WTC11 (cell line): ENCODE measurements at regions not wholly inside any gene's neighbourhood (a gene's known extent, or its start where the extent isn't known, plus 50 kb on each side); places are given as distances from the start of the nearest gene placed in this dataset.
A peak's percentile ranks its signal among the peaks of the same experiment; 100 is the strongest.

ENCODE experiments used
- ATAC-seq: fragments of 200-7000 bp; cut with Tn5 transposase; 2 replicates; pipeline ENCODE4 v1.10.0; 2021; ENCODE audit warnings: mild to moderate bottlenecking, moderate library complexity
- CTCF ChIA-PET: fragments of 300-600 bp; sonication (Branson Sonifier 250); formaldehyde crosslinking; loops from one replicate; lab custom pipeline; 2021; ENCODE audit warnings: antibody characterized with exemption; lab: Charles Lee
- POLR2A ChIA-PET: fragments of 350-600 bp; sonication (Branson Sonifier 250); formaldehyde crosslinking; loops from one replicate; lab custom pipeline; 2021; ENCODE audit warnings: antibody characterized with exemption; lab: Charles Lee
- DNase-seq: peaks from one replicate; pipeline ENCODE4 v3.0.0; 2021; ENCODE audit warnings: low spot score
- H3K27ac Mint-ChIP-seq: 2 replicates; pipeline ENCODE4 v1.8.0; 2021; ENCODE audit warnings: mixed read lengths
- H3K27me3 Mint-ChIP-seq: 2 replicates; pipeline ENCODE4 v1.8.0; 2021; ENCODE audit warnings: low read depth, mild to moderate bottlenecking, moderate library complexity, mixed read lengths
- H3K36me3 Mint-ChIP-seq: 2 replicates; pipeline ENCODE4 v1.8.0; 2021; ENCODE audit warnings: mixed read lengths
- H3K4me1 Mint-ChIP-seq: 2 replicates; pipeline ENCODE4 v1.8.0; 2022; ENCODE audit warnings: mixed read lengths
- H3K4me3 Mint-ChIP-seq: 2 replicates; pipeline ENCODE4 v1.8.0; 2021; ENCODE audit warnings: mild to moderate bottlenecking, moderate library complexity, mixed read lengths
- H3K9me3 Mint-ChIP-seq: 2 replicates; pipeline ENCODE4 v1.8.0; 2021; ENCODE audit warnings: mixed read lengths
- AFF4 ChIP-seq: sonication (generic); formaldehyde crosslinking; IDR thresholded peaks from 2 replicates; pipeline ENCODE4 v1.8.1; 2023; ENCODE audit warnings: mild to moderate bottlenecking, missing genetic modification reagents, borderline replicate concordance
- ARID4B ChIP-seq: sonication (generic); formaldehyde crosslinking; IDR thresholded peaks from 2 replicates; pipeline ENCODE4 v1.8.0; 2023; ENCODE audit warnings: missing genetic modification reagents, mild to moderate bottlenecking, borderline replicate concordance
- CREB1 ChIP-seq: sonication (generic); formaldehyde crosslinking; IDR thresholded peaks from 2 replicates; pipeline ENCODE4 v1.8.0; 2023; ENCODE audit warnings: mild to moderate bottlenecking, missing genetic modification reagents
- ERG ChIP-seq: fragments of 250-450 bp; sonication (Bioruptor Pico); IDR thresholded peaks from 2 replicates; pipeline ENCODE4 v1.8.0; 2021; ENCODE audit warnings: mild to moderate bottlenecking
- GABPB1 ChIP-seq: sonication (generic); formaldehyde crosslinking; IDR thresholded peaks from 2 replicates; pipeline ENCODE4 v1.8.1; 2023; ENCODE audit warnings: mild to moderate bottlenecking, missing genetic modification reagents
- GRHL2 ChIP-seq: fragments of 250-450 bp; sonication (Bioruptor Pico); IDR thresholded peaks from 2 replicates; pipeline ENCODE4 v1.8.0; 2022; ENCODE audit warnings: mild to moderate bottlenecking, moderate library complexity; ENCODE audit not compliant: insufficient replicate concordance, severe bottlenecking
- HMGA2 ChIP-seq: fragments of 250-450 bp; sonication (Bioruptor Pico); IDR thresholded peaks from 2 replicates; pipeline ENCODE4 v1.4.0; 2021; ENCODE audit warnings: mild to moderate bottlenecking, moderate library complexity
- KAT7 ChIP-seq: sonication (generic); formaldehyde crosslinking; IDR thresholded peaks from 2 replicates; pipeline ENCODE4 v1.8.1; 2023; ENCODE audit warnings: missing genetic modification reagents, mild to moderate bottlenecking, borderline replicate concordance
- NR1H2 ChIP-seq: sonication (generic); formaldehyde crosslinking; IDR thresholded peaks from 2 replicates; pipeline ENCODE4 v1.9.0; 2021; ENCODE audit warnings: mild to moderate bottlenecking, moderate library complexity, missing genetic modification reagents
- NR2C2 ChIP-seq: sonication (generic); formaldehyde crosslinking; IDR thresholded peaks from 2 replicates; pipeline ENCODE4 v1.8.0; 2022; ENCODE audit warnings: mild to moderate bottlenecking, missing genetic modification reagents
- NR3C1 ChIP-seq: sonication (generic); formaldehyde crosslinking; conservative IDR thresholded peaks from 2 replicates; pipeline ENCODE4 v1.8.1; 2023; ENCODE audit warnings: low read depth, mild to moderate bottlenecking, missing genetic modification reagents
- OVOL2 ChIP-seq: fragments of 250-450 bp; sonication (Bioruptor Pico); IDR thresholded peaks from 2 replicates; pipeline ENCODE4 v1.9.0; 2021; ENCODE audit warnings: mild to moderate bottlenecking, borderline replicate concordance
- SOX15 ChIP-seq: fragments of 250-450 bp; sonication (Bioruptor Pico); IDR thresholded peaks from 2 replicates; pipeline ENCODE4 v1.9.0; 2021; ENCODE audit warnings: mild to moderate bottlenecking
- TEAD4 ChIP-seq: sonication (generic); formaldehyde crosslinking; IDR thresholded peaks from 2 replicates; pipeline ENCODE4 v1.8.0; 2022; ENCODE audit warnings: mild to moderate bottlenecking, missing genetic modification reagents
- USF1 ChIP-seq: sonication (generic); formaldehyde crosslinking; IDR thresholded peaks from 2 replicates; pipeline ENCODE4 v1.8.0; 2022; ENCODE audit warnings: mild to moderate bottlenecking, missing genetic modification reagents
- ZNF317 ChIP-seq: sonication (generic); formaldehyde crosslinking; IDR thresholded peaks from 2 replicates; pipeline ENCODE4 v1.8.1; 2023; ENCODE audit warnings: low read depth, mild to moderate bottlenecking, moderate library complexity, missing genetic modification reagents, borderline replicate concordance
- ZNF396 ChIP-seq: fragments of 250-450 bp; sonication (Bioruptor Pico); IDR thresholded peaks from 2 replicates; pipeline ENCODE4 v1.8.0; 2021; ENCODE audit warnings: mild to moderate bottlenecking, moderate library complexity, borderline replicate concordance
- ZNF416 ChIP-seq: fragments of 250-450 bp; sonication (Bioruptor Pico); IDR thresholded peaks from 2 replicates; pipeline ENCODE4 v1.9.0; 2021; ENCODE audit warnings: mild to moderate bottlenecking, inconsistent platforms
- TF ChIP-seq, protein P1 (sequence below): sonication (generic); formaldehyde crosslinking; IDR thresholded peaks from 2 replicates; pipeline ENCODE4 v1.8.1; 2023; ENCODE audit warnings: mild to moderate bottlenecking, missing genetic modification reagents
- TF ChIP-seq, protein P2 (sequence below): sonication (generic); formaldehyde crosslinking; IDR thresholded peaks from 2 replicates; pipeline ENCODE4 v1.8.1; 2023; ENCODE audit warnings: mild to moderate bottlenecking, missing genetic modification reagents, moderate library complexity
- TF ChIP-seq, protein P3 (sequence below): sonication (generic); formaldehyde crosslinking; IDR thresholded peaks from 2 replicates; pipeline ENCODE4 v1.8.0; 2022; ENCODE audit warnings: mild to moderate bottlenecking, missing genetic modification reagents
- TF ChIP-seq, protein P4 (sequence below): sonication (generic); formaldehyde crosslinking; IDR thresholded peaks from 2 replicates; pipeline ENCODE4 v1.8.0; 2022; ENCODE audit warnings: mild to moderate bottlenecking, missing genetic modification reagents

DNA sequence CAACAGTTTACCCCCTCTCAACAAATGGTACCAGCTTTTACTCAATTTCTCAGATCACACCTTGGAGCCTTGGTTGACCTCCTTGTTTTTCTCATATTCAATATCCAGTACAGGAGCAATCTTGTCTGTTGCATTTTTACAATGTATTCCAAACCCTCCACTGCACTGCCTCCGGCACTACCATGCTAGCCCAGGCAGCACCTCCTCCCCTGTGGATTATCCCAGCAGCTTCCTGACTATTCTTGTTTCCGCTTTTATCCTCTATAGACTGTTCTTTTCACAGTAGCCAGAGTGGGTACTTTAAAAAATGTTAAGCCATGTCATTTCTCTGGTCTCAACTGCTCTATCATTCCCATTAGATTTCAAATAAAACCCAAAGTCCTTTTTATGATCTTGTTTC, 253.4 kb upstream of the GPRIN3 start (continued):
- TF ChIP-seq, protein P1, sequence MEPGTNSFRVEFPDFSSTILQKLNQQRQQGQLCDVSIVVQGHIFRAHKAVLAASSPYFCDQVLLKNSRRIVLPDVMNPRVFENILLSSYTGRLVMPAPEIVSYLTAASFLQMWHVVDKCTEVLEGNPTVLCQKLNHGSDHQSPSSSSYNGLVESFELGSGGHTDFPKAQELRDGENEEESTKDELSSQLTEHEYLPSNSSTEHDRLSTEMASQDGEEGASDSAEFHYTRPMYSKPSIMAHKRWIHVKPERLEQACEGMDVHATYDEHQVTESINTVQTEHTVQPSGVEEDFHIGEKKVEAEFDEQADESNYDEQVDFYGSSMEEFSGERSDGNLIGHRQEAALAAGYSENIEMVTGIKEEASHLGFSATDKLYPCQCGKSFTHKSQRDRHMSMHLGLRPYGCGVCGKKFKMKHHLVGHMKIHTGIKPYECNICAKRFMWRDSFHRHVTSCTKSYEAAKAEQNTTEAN (CRISPR knock-in tag), result no peak
- TF ChIP-seq GRHL2 (CRISPR knock-in tag) (no peak), CREB1 (CRISPR knock-in tag) (no peak), ZNF396 (CRISPR knock-in tag) (no peak), NR2C2 (CRISPR knock-in tag) (no peak), AFF4 (CRISPR knock-in tag) (no peak), HMGA2 (CRISPR knock-in tag) (no peak), SOX15 (CRISPR knock-in tag) (no peak), ZNF317 (CRISPR knock-in tag) (no peak)
- TF ChIP-seq, protein P2, sequence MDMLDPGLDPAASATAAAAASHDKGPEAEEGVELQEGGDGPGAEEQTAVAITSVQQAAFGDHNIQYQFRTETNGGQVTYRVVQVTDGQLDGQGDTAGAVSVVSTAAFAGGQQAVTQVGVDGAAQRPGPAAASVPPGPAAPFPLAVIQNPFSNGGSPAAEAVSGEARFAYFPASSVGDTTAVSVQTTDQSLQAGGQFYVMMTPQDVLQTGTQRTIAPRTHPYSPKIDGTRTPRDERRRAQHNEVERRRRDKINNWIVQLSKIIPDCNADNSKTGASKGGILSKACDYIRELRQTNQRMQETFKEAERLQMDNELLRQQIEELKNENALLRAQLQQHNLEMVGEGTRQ (CRISPR knock-in tag), result no peak
- TF ChIP-seq, protein P3, sequence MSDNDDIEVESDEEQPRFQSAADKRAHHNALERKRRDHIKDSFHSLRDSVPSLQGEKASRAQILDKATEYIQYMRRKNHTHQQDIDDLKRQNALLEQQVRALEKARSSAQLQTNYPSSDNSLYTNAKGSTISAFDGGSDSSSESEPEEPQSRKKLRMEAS (CRISPR knock-in tag), result no peak

- no peaks in the 10 kb centered on the region for H3K9me3 Mint-ChIP-seq
- H3K27ac Mint-ChIP-seq, result no peak overlapping the region
- H3K27me3 Mint-ChIP-seq, result peaks cover 34% of the 10 kb centered on the region
- ATAC-seq (0 out of 2 replicates have a peak, but pooled peaks have one; percentile 33), DNase-seq (no peak)
- ChIA-PET CTCF (interaction anchor here (0.6 to 2.8 kb wide), 16 partner anchors 13 to 437 kb away, joined by 3 to 19 read pairs (median 3); no protein-coding TSS in a partner anchor), POLR2A (no interaction called here)
- H3K4me3 Mint-ChIP-seq, result no peak overlapping the region
- peaks cover 22% of the 10 kb centered on the region for H3K4me1 Mint-ChIP-seq
- H3K36me3 Mint-ChIP-seq, result no peaks in the 10 kb centered on the region
- TF ChIP-seq ZNF416 (no peak), GABPB1 (CRISPR knock-in tag) (no peak), TEAD4 (CRISPR knock-in tag) (no peak), ZNF317 (CRISPR knock-in tag) (no peak), ERG (CRISPR knock-in tag) (no peak), KAT7 (no peak), ARID4B (no peak), OVOL2 (no peak), NR3C1 (CRISPR knock-in tag) (no peak), USF1 (CRISPR knock-in tag) (no peak), NR1H2 (CRISPR knock-in tag) (no peak)
- TF ChIP-seq, protein P4, sequence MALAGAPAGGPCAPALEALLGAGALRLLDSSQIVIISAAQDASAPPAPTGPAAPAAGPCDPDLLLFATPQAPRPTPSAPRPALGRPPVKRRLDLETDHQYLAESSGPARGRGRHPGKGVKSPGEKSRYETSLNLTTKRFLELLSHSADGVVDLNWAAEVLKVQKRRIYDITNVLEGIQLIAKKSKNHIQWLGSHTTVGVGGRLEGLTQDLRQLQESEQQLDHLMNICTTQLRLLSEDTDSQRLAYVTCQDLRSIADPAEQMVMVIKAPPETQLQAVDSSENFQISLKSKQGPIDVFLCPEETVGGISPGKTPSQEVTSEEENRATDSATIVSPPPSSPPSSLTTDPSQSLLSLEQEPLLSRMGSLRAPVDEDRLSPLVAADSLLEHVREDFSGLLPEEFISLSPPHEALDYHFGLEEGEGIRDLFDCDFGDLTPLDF (CRISPR knock-in tag), result no peak
Measured at GRCh38 chr4:89558147-89558546, 250.5 kb upstream of the GPRIN3 start.
